IMR-90 (cell line): ENCODE measurements at regions not wholly inside any gene's neighbourhood (a gene's known extent, or its start where the extent isn't known, plus 50 kb on each side); places are given as distances from the start of the nearest gene placed in this dataset.

Source experiments
- ATAC-seq: fragments of 200-7000 bp; cut with Tn5 transposase; 2 replicates; pipeline ENCODE4 v1.9.1; 2020; ENCODE audit warnings: low read depth, mild to moderate bottlenecking, moderate library complexity
- BruUV-seq: library from RNA; stranded (reverse); fragments of 400-500 nt; replicated peaks from 2 replicates; lab custom pipeline; 2021; lab: Mats Ljungman, UMichigan
- CTCF ChIA-PET: fragments of 300-600 bp; formaldehyde crosslinking; extraction: SDS; loops from one replicate; lab custom pipeline; 2021; ENCODE audit warnings: antibody characterized with exemption; lab: Yijun Ruan, JAX
- POLR2A ChIA-PET: fragments of 300-600 bp; sonication (Branson Sonifier 250); formaldehyde crosslinking; loops from one replicate; lab custom pipeline; 2022; ENCODE audit warnings: antibody characterized with exemption; ENCODE audit not compliant: unreplicated experiment; lab: Charles Lee
- DNase-seq: peaks from one replicate; pipeline ENCODE4 v3.0.0; 2013
- H2AFZ ChIP-seq: replicated peaks from 2 replicates; pipeline ENCODE3; 2013; ENCODE audit warnings: low read length, mild to moderate bottlenecking; ENCODE audit not compliant: poor library complexity
- H2AK5ac ChIP-seq: 2 replicates; pipeline ENCODE4 v1.6.1; 2013; ENCODE audit warnings: low read depth, low read length, inconsistent platforms
- H2AK9ac ChIP-seq: replicated peaks from 2 replicates; pipeline ENCODE3; 2013; ENCODE audit warnings: mild to moderate bottlenecking, low read depth, low read length, moderate library complexity; ENCODE audit not compliant: poor library complexity
- H2BK120ac ChIP-seq: 2 replicates; pipeline ENCODE4 v1.6.1; 2013; ENCODE audit warnings: low read depth, low read length, inconsistent platforms
- H2BK15ac ChIP-seq: 3 replicates; pipeline ENCODE4 v1.6.1; 2013; ENCODE audit warnings: low read depth, low read length, inconsistent platforms
- H2BK20ac ChIP-seq: 2 replicates; pipeline ENCODE4 v1.6.1; 2013; ENCODE audit warnings: low read depth, mild to moderate bottlenecking, inconsistent platforms, low read length, moderate library complexity
- H2BK5ac ChIP-seq: 2 replicates; pipeline ENCODE4 v1.6.1; 2013; ENCODE audit warnings: mild to moderate bottlenecking, low read depth, low read length, inconsistent platforms; ENCODE audit not compliant: poor library complexity, severe bottlenecking
- H3K14ac ChIP-seq: replicated peaks from 2 replicates; pipeline ENCODE4 v1.6.1; 2013; ENCODE audit warnings: low read depth, low read length, inconsistent platforms
- H3K18ac ChIP-seq: 2 replicates; pipeline ENCODE4 v1.6.1; 2013; ENCODE audit warnings: low read depth, low read length, control low read depth
- H3K23ac ChIP-seq: 2 replicates; pipeline ENCODE4 v1.6.1; 2013; ENCODE audit warnings: low read depth, low read length, inconsistent platforms
- H3K27ac ChIP-seq: 2 replicates; pipeline ENCODE4 v1.5.1; 2013; ENCODE audit warnings: mild to moderate bottlenecking, control low read depth, low read length; ENCODE audit not compliant: insufficient read depth
- H3K27me3 ChIP-seq: 2 replicates; pipeline ENCODE4 v1.6.1; 2013; ENCODE audit warnings: low read length; ENCODE audit not compliant: control insufficient read depth, insufficient read depth
- H3K36me3 ChIP-seq: 2 replicates; pipeline ENCODE4 v1.6.1; 2013; ENCODE audit warnings: low read length, mixed read lengths; ENCODE audit not compliant: control insufficient read depth, insufficient read depth
- H3K4ac ChIP-seq: 2 replicates; pipeline ENCODE4 v1.6.1; 2013; ENCODE audit warnings: low read depth, low read length, inconsistent platforms
- H3K4me1 ChIP-seq: 2 replicates; pipeline ENCODE4 v1.6.1; 2013; ENCODE audit warnings: low read length, mixed read lengths; ENCODE audit not compliant: control insufficient read depth, insufficient read depth
- H3K4me2 ChIP-seq: 2 replicates; pipeline ENCODE4 v1.6.1; 2013; ENCODE audit warnings: low read depth, mild to moderate bottlenecking, control low read depth, low read length, moderate library complexity
- H3K4me3 ChIP-seq: 2 replicates; pipeline ENCODE4 v1.5.1; 2013; ENCODE audit warnings: low read depth, mild to moderate bottlenecking, control low read depth, low read length, moderate library complexity; ENCODE audit not compliant: insufficient read depth
- H3K56ac ChIP-seq: 2 replicates; pipeline ENCODE4 v1.6.1; 2013; ENCODE audit warnings: low read length, inconsistent platforms; ENCODE audit not compliant: insufficient read depth; ENCODE audit errors: extremely low read depth
- H3K79me1 ChIP-seq, 2 experiments: 2 replicates each; pipeline ENCODE4 v1.6.1; 2013; ENCODE audit warnings: low read length in 2 of 2, inconsistent platforms in 1 of 2, low read depth in 1 of 2
- H3K9ac ChIP-seq: 2 replicates; pipeline ENCODE4 v1.6.1; 2013; ENCODE audit warnings: low read depth, low read length, control low read depth
- H3K9me1 ChIP-seq: 2 replicates; pipeline ENCODE4 v1.6.1; 2013; ENCODE audit warnings: low read length, inconsistent platforms; ENCODE audit not compliant: insufficient read depth
- H3K9me3 ChIP-seq: 2 replicates; pipeline ENCODE4 v1.6.1; 2013; ENCODE audit warnings: low read length; ENCODE audit not compliant: control insufficient read depth, insufficient read depth
- H4K20me1 ChIP-seq: 2 replicates; pipeline ENCODE4 v1.6.1; 2013; ENCODE audit warnings: low read length, inconsistent platforms; ENCODE audit not compliant: insufficient read depth
- H4K5ac ChIP-seq: 2 replicates; pipeline ENCODE4 v1.6.1; 2013; ENCODE audit warnings: mild to moderate bottlenecking, low read depth, low read length, control low read depth
- H4K8ac ChIP-seq, 2 experiments: 2 replicates each; pipeline ENCODE4 v1.6.1; 2013; ENCODE audit warnings: low read depth in 2 of 2, low read length in 2 of 2, control low read depth in 1 of 2, inconsistent platforms in 1 of 2
- H4K91ac ChIP-seq: 2 replicates; pipeline ENCODE4 v1.6.1; 2013; ENCODE audit warnings: low read depth, low read length, inconsistent platforms; ENCODE audit not compliant: insufficient read depth
- BHLHE40 ChIP-seq: fragments of 150-350 bp; IDR thresholded peaks from 2 replicates; pipeline ENCODE4 v1.6.1; 2016; ENCODE audit warnings: mild to moderate bottlenecking, low read depth, low read length
- CEBPB ChIP-seq: IDR thresholded peaks from 2 replicates; pipeline ENCODE4 v1.6.1; 2012; ENCODE audit warnings: low read depth, low read length, improper control_type of control experiment
- CHD1 ChIP-seq: IDR thresholded peaks from 2 replicates; pipeline ENCODE4 v1.6.1; 2012; ENCODE audit warnings: low read depth, low read length, improper control_type of control experiment
- CTCF ChIP-seq: conservative IDR thresholded peaks from 2 replicates; pipeline ENCODE4 v1.5.1; 2012; ENCODE audit warnings: mild to moderate bottlenecking, low read depth, low read length, improper control_type of control experiment
- MAFK ChIP-seq: IDR thresholded peaks from 2 replicates; pipeline ENCODE4 v1.6.1; 2012; ENCODE audit warnings: low read depth, low read length, improper control_type of control experiment
- MAZ ChIP-seq: IDR thresholded peaks from 2 replicates; pipeline ENCODE4 v1.6.1; 2012; ENCODE audit warnings: low read depth, mild to moderate bottlenecking, low read length, improper control_type of control experiment, moderate library complexity, borderline replicate concordance
- MXI1 ChIP-seq: IDR thresholded peaks from 2 replicates; pipeline ENCODE4 v1.6.1; 2012; ENCODE audit warnings: low read depth, mild to moderate bottlenecking, low read length, moderate library complexity, borderline replicate concordance
- NFE2L2 ChIP-seq: fragments of 150-350 bp; IDR thresholded peaks from 2 replicates; pipeline ENCODE4 v1.6.1; 2016; ENCODE audit warnings: low read depth, mild to moderate bottlenecking, low read length
- POLR2A ChIP-seq: IDR thresholded peaks from 2 replicates; pipeline ENCODE4 v1.6.1; 2012; ENCODE audit warnings: mild to moderate bottlenecking, low read depth, low read length
- RAD21 ChIP-seq: IDR thresholded peaks from 2 replicates; pipeline ENCODE4 v1.6.1; 2012; ENCODE audit warnings: low read length, improper control_type of control experiment
- RCOR1 ChIP-seq: IDR thresholded peaks from 2 replicates; pipeline ENCODE4 v1.6.1; 2012; ENCODE audit warnings: mild to moderate bottlenecking, low read length, improper control_type of control experiment; ENCODE audit not compliant: insufficient replicate concordance
- SMC3 ChIP-seq: fragments of 150-350 bp; IDR thresholded peaks from 2 replicates; pipeline ENCODE4 v1.6.1; 2016; ENCODE audit warnings: low read depth, mild to moderate bottlenecking, antibody characterized with exemption, low read length, moderate library complexity
- USF2 ChIP-seq: fragments of 150-350 bp; IDR thresholded peaks from 2 replicates; pipeline ENCODE4 v1.6.1; 2017; ENCODE audit warnings: mild to moderate bottlenecking, antibody characterized with exemption, low read length, low read depth
- WGBS, 2 experiments: methylation state at CpG; one replicate each; pipeline versions ENCODE4 v1.1.5 to v1.1.7; 2013; ENCODE audit warnings: missing lambda C conversion rate in 2 of 2; ENCODE audit not compliant: insufficient read length in 1 of 2; ENCODE audit errors: extremely low coverage in 2 of 2; 5-methylcytosine and 5-hydroxymethylcytosine counted together
- dilution Hi-C: fragments of 300-500 bp; cut with HindIII; formaldehyde crosslinking; loops from one replicate; pipeline ENCODE4 v1.14.3; 2018; ENCODE audit warnings: low sequenced_read_pairs; ENCODE audit not compliant: unreplicated experiment
- in situ Hi-C: fragments of 300-500 bp; cut with MboI; formaldehyde crosslinking; loops from 3 replicates; pipeline ENCODE4 v1.14.3; 2019; ENCODE audit warnings: low sequenced_read_pairs, inconsistent platforms, mixed read lengths
- intact Hi-C: fragments of 100-400 bp; cut with micrococcal nuclease; formaldehyde crosslinking; loops from 2 replicates; pipeline ENCODE4 v1.10.0; 2022
- TF ChIP-seq, protein P1 (sequence below): fragments of 150-350 bp; IDR thresholded peaks from 2 replicates; pipeline ENCODE4 v1.6.1; 2016; ENCODE audit warnings: low read depth, mild to moderate bottlenecking, low read length, moderate library complexity, borderline replicate concordance

- Histone ChIP-seq H3K4me2 (no peak overlapping the region), H4K8ac (no peak overlapping the region), H3K23ac (no peak overlapping the region), H3K14ac (no peak overlapping the region), H3K79me1 (no peaks in the 10 kb centered on the region), H3K9ac (no peak overlapping the region), H3K4me1 (peaks cover 4% of the 10 kb centered on the region), H4K91ac (no peak overlapping the region), H2BK20ac (no peak overlapping the region), H2AFZ (no peak overlapping the region), H3K56ac (no peak overlapping the region), H3K18ac (no peak overlapping the region), H2BK120ac (no peak overlapping the region), H3K9me3 (no peaks in the 10 kb centered on the region), H3K27me3 (no peaks in the 10 kb centered on the region), H2AK5ac (no peak overlapping the region), H3K4me3 (no peak overlapping the region), H2BK15ac (no peak overlapping the region), H3K4ac (no peak overlapping the region), H2AK9ac (no peak overlapping the region), H4K5ac (no peak overlapping the region), H4K20me1 (no peaks in the 10 kb centered on the region), H2BK5ac (no peak overlapping the region), H3K9me1 (no peaks in the 10 kb centered on the region), H3K27ac (no peak overlapping the region), H3K36me3 (no peaks in the 10 kb centered on the region)
- in situ Hi-C loops = no loop called here
- CTCF ChIA-PET = no interaction called here
- TF ChIP-seq USF2 = no peak
- TF ChIP-seq NFE2L2 = no peak
- no peak for TF ChIP-seq MAZ
- no peak for TF ChIP-seq CHD1
- no peak for TF ChIP-seq RCOR1
- no peak for TF ChIP-seq SMC3
- TF ChIP-seq MAFK = no peak
- TF ChIP-seq, protein P1, sequence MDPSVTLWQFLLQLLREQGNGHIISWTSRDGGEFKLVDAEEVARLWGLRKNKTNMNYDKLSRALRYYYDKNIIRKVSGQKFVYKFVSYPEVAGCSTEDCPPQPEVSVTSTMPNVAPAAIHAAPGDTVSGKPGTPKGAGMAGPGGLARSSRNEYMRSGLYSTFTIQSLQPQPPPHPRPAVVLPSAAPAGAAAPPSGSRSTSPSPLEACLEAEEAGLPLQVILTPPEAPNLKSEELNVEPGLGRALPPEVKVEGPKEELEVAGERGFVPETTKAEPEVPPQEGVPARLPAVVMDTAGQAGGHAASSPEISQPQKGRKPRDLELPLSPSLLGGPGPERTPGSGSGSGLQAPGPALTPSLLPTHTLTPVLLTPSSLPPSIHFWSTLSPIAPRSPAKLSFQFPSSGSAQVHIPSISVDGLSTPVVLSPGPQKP = no peak
- TF ChIP-seq CEBPB = no peak
- no peak for TF ChIP-seq MXI1
- no peak for TF ChIP-seq CTCF
- no peak for TF ChIP-seq POLR2A
- TF ChIP-seq BHLHE40 = no peak
- TF ChIP-seq RAD21 = no peak
- no peak for ATAC-seq
- no peak for DNase-seq
- intact Hi-C loops = no loop called here
- dilution Hi-C loops = no loop called here
- POLR2A ChIA-PET = no interaction called here
- no CpG with 5 or more reads among the region's 1 CpG for WGBS, 2 experiments
- no TSS peak for BruUV-seq
These were observed 198.7 kb upstream of the PTBP2 start for GRCh38 chr1:96522927-96523326.
